Activated B cell treated with CpG ODN at 0.5 μM for 24 hours (primary cell): ENCODE measurements at regions not wholly inside any gene's neighbourhood (a gene's known extent, or its start where the extent isn't known, plus 50 kb on each side); places are given as distances from the start of the nearest gene placed in this dataset.
A peak's percentile ranks its signal among the peaks of the same experiment; 100 is the strongest.
"Not testable (repeated sequence)": the region's sequence is repeated elsewhere in the genome, so short reads cannot be mapped to it uniquely, and the experiment has no call there.

Experiments
- ATAC-seq: fragments of 200-7000 bp; cut with Tn5 transposase; one replicate; pipeline ENCODE4 v1.10.0; 2021; ENCODE audit warnings: low read depth, mild to moderate bottlenecking, moderate library complexity
- CTCF ChIA-PET: fragments of 350-600 bp; sonication (Branson Sonifier 250); formaldehyde crosslinking; loops from one replicate; lab custom pipeline; 2021; ENCODE audit warnings: antibody characterized with exemption; lab: Charles Lee
- POLR2A ChIA-PET: fragments of 350-600 bp; sonication (Branson Sonifier 250); formaldehyde crosslinking; loops from one replicate; lab custom pipeline; 2021; ENCODE audit warnings: antibody characterized with exemption; lab: Charles Lee
- DNase-seq: peaks from one replicate; pipeline ENCODE4 v3.0.0; 2022
- H3K27ac Mint-ChIP-seq: one replicate; pipeline ENCODE4 v1.8.0; 2020; ENCODE audit warnings: mixed read lengths
- H3K27me3 Mint-ChIP-seq: one replicate; pipeline ENCODE4 v1.8.0; 2021; ENCODE audit warnings: mixed read lengths
- H3K36me3 Mint-ChIP-seq: one replicate; pipeline ENCODE4 v1.8.0; 2021; ENCODE audit warnings: low read depth, mixed read lengths
- H3K4me1 Mint-ChIP-seq: one replicate; pipeline ENCODE4 v1.8.0; 2021; ENCODE audit warnings: mixed read lengths
- H3K4me3 Mint-ChIP-seq: one replicate; pipeline ENCODE4 v1.8.0; 2020; ENCODE audit warnings: mild to moderate bottlenecking, mixed read lengths
- H3K9me3 Mint-ChIP-seq: one replicate; pipeline ENCODE4 v1.8.0; 2020; ENCODE audit warnings: mixed read lengths
- intact Hi-C: fragments of 100-400 bp; cut with micrococcal nuclease; formaldehyde crosslinking; loops from one replicate; pipeline ENCODE4 v1.15.1; 2024
- TF ChIP-seq, protein P1 (sequence below): fragments of 200-600 bp; IDR thresholded peaks from one replicate; pipeline ENCODE4 v1.8.0; 2022; ENCODE audit warnings: antibody characterized with exemption, mild to moderate bottlenecking

GRCh38 chr2:75432761-75433361 is 127.9 kb downstream of the EVA1A start:
- peak overlapping the region; percentile 83 for H3K27ac Mint-ChIP-seq
- peaks cover 57% of the 10 kb centered on the region for H3K4me1 Mint-ChIP-seq
- H3K4me3 Mint-ChIP-seq, result peak overlapping the region; percentile 60
- intact Hi-C loops, result loop anchor here (1.0 to 10.0 kb wide), 4 partner anchors 29 to 598 kb away; partner anchors contain the start of genes HK2 and POLE4
- no peaks in the 10 kb centered on the region for H3K36me3 Mint-ChIP-seq
- H3K27me3 Mint-ChIP-seq, result no peaks in the 10 kb centered on the region
- peak; percentile 69 for ATAC-seq
- TF ChIP-seq, protein P1, sequence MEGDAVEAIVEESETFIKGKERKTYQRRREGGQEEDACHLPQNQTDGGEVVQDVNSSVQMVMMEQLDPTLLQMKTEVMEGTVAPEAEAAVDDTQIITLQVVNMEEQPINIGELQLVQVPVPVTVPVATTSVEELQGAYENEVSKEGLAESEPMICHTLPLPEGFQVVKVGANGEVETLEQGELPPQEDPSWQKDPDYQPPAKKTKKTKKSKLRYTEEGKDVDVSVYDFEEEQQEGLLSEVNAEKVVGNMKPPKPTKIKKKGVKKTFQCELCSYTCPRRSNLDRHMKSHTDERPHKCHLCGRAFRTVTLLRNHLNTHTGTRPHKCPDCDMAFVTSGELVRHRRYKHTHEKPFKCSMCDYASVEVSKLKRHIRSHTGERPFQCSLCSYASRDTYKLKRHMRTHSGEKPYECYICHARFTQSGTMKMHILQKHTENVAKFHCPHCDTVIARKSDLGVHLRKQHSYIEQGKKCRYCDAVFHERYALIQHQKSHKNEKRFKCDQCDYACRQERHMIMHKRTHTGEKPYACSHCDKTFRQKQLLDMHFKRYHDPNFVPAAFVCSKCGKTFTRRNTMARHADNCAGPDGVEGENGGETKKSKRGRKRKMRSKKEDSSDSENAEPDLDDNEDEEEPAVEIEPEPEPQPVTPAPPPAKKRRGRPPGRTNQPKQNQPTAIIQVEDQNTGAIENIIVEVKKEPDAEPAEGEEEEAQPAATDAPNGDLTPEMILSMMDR, result no peak
- ChIA-PET POLR2A (interaction anchor here (0.6 to 2.5 kb wide), 4 partner anchors 9 to 1251 kb away, joined by 5 to 21 read pairs (median 9); no protein-coding TSS in a partner anchor), CTCF (interaction anchor here (1.0 to 1.6 kb wide), 6 partner anchors 30 to 233 kb away, joined by 3 to 6 read pairs (median 3); partner anchors contain the start of gene TACR1)
- DNase-seq, result peak; percentile 24
- no peaks in the 10 kb centered on the region for H3K9me3 Mint-ChIP-seq

DNA sequence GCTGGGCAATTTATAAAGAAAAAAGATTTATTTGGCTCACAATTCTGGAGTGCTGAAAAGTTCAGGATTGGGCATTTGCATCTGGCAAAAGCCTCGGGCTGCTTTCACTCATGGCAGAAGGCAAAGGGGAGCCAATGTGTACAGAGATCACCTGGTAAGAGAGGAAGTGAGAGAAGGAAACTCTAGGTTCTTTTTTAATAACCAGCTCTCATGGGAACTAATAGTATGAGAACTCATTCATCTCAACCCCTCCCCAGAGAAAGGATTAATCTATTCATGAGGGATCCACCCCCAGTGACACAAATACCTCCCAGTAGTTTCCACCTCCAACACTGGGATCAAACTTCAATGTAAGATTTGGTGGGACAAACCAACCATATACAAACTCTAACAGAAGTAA is 129.0 kb downstream of the EVA1A start:
- intact Hi-C loops, result loop anchor here (1.0 to 10.0 kb wide), 5 partner anchors 14 to 597 kb away; partner anchors contain the start of genes HK2 and POLE4
- peak; percentile 82 for ATAC-seq
- Mint-ChIP-seq H3K4me3 (peak overlapping the region; percentile 67), H3K36me3 (no peaks in the 10 kb centered on the region), H3K9me3 (no peaks in the 10 kb centered on the region), H3K4me1 (peaks cover 65% of the 10 kb centered on the region), H3K27me3 (no peaks in the 10 kb centered on the region), H3K27ac (peak overlapping the region; percentile 91)
- POLR2A ChIA-PET, result interaction anchor here (1.1 to 2.5 kb wide), 3 partner anchors 11 to 24 kb away, joined by 5 to 21 read pairs (median 11); no protein-coding TSS in a partner anchor
- DNase-seq, result no peak
- CTCF ChIA-PET, result interaction anchor here (0.9 to 1.0 kb wide), 2 partner anchors 35 to 117 kb away, joined by 3 read pairs; no protein-coding TSS in a partner anchor
- TF ChIP-seq, protein P1, result no peak

DNA sequence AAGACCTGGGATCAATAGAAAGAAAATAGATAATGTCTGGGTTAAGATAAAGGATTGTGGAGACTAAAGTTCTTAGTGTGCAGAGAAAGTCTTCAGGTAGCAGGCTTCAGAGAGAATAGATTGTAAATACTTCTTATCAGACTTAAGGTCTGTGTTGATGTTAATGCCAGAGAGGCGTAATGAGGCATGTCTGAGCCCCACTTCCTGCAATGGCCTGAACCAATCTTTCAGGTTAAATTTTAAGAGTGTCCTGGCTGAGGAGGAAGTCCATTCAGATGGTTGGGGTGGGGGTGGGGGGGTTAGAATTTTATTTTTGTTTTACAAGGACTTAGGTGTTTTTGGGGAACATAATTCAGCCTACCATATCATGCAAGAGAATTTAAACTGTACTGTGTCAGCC is 129.5 kb downstream of the EVA1A start:
- POLR2A ChIA-PET, result interaction anchor here (2.5 kb wide), 1 partner anchor 14 kb away, joined by 21 read pairs; no protein-coding TSS in a partner anchor
- Mint-ChIP-seq H3K4me1 (peaks cover 65% of the 10 kb centered on the region), H3K4me3 (peak overlapping the region; percentile 67), H3K9me3 (no peaks in the 10 kb centered on the region), H3K27ac (peak overlapping the region; percentile 91), H3K36me3 (no peaks in the 10 kb centered on the region), H3K27me3 (no peaks in the 10 kb centered on the region)
- intact Hi-C loops, result loop anchor here (1.0 to 10.0 kb wide), 4 partner anchors 14 to 596 kb away; partner anchors contain the start of genes HK2 and POLE4
- CTCF ChIA-PET, result interaction anchor here (0.9 kb wide), 1 partner anchor 35 kb away, joined by 3 read pairs; no protein-coding TSS in a partner anchor
- TF ChIP-seq, protein P1, result no peak
- DNase-seq (no peak), ATAC-seq (peak; percentile 18)

- H3K9me3 Mint-ChIP-seq, POLR2A ChIA-PET, H3K36me3 Mint-ChIP-seq, DNase-seq, H3K4me3 Mint-ChIP-seq, ATAC-seq, H3K27me3 Mint-ChIP-seq: not testable (repeated sequence)
- Mint-ChIP-seq H3K4me1 (peaks cover 65% of the 10 kb centered on the region), H3K27ac (peak overlapping the region; percentile 91)
- CTCF ChIA-PET, result interaction anchor here (1.3 kb wide), 1 partner anchor 36 kb away, joined by 3 read pairs; no protein-coding TSS in a partner anchor
- intact Hi-C loops, result loop anchor here (5.0 to 10.0 kb wide), 2 partner anchors 473 to 596 kb away; partner anchors contain the start of genes HK2 and POLE4
Measured at GRCh38 chr2:75430449-75430848, 130.3 kb downstream of the EVA1A start.

GRCh38 chr2:75428646-75429443 is 131.9 kb downstream of the EVA1A start:
- peak overlapping the region; percentile 50 for H3K4me3 Mint-ChIP-seq
- peaks cover 65% of the 10 kb centered on the region for H3K4me1 Mint-ChIP-seq
- ATAC-seq (no peak), DNase-seq (no peak)
- H3K36me3 Mint-ChIP-seq, result no peaks in the 10 kb centered on the region
- no peaks in the 10 kb centered on the region for H3K27me3 Mint-ChIP-seq
- H3K27ac Mint-ChIP-seq, result peak overlapping the region; percentile 74
- ChIA-PET POLR2A (interaction anchor here (1.0 kb wide), 1 partner anchor 13 kb away, joined by 3 read pairs; no protein-coding TSS in a partner anchor), CTCF (interaction anchor here (0.8 to 1.3 kb wide), 4 partner anchors 9 to 24 kb away, joined by 3 to 5 read pairs (median 4); no protein-coding TSS in a partner anchor)
- TF ChIP-seq, protein P1, result no peak
- intact Hi-C loops, result no loop called here
- H3K9me3 Mint-ChIP-seq, result no peaks in the 10 kb centered on the region
